CD14-positive monocyte (primary cell): ENCODE measurements at regions not wholly inside any gene's neighbourhood (a gene's known extent, or its start where the extent isn't known, plus 50 kb on each side); places are given as distances from the start of the nearest gene placed in this dataset.

Experiments
- DNase-seq, 3 donors: peaks; one replicate each; pipeline ENCODE4 v3.0.0-alpha.2; 2011 to 2022
- H2AFZ ChIP-seq: 2 replicates; pipeline ENCODE4 v1.6.0; 2012; ENCODE audit warnings: mild to moderate bottlenecking, low read depth, low read length, inconsistent platforms; ENCODE audit not compliant: insufficient read depth, poor library complexity, severe bottlenecking
- H3K27ac ChIP-seq, 2 donors: 1 replicate in 1 of 2; 2 replicates in 1 of 2; pipeline ENCODE4 v1.5.1; 2012 to 2013; ENCODE audit warnings: low read length in 2 of 2, control low read depth in 1 of 2, inconsistent platforms in 1 of 2, low read depth in 1 of 2, mild to moderate bottlenecking in 1 of 2
- H3K27me3 ChIP-seq, 2 donors: one replicate each; pipeline versions ENCODE4 v1.6.0 to v1.6.1; 2011 to 2013; ENCODE audit warnings: low read length in 2 of 2; ENCODE audit not compliant: control insufficient read depth in 2 of 2, insufficient read depth in 2 of 2
- H3K36me3 ChIP-seq, 2 donors: replicated peaks in 1 of 2; 1 replicate in 1 of 2; 2 replicates in 1 of 2; pipeline versions ENCODE4 v1.5.1 to v1.6.1; 2012 to 2013; ENCODE audit warnings: low read length in 2 of 2, control low read depth in 1 of 2, inconsistent platforms in 1 of 2, mild to moderate bottlenecking in 1 of 2; ENCODE audit not compliant: insufficient read depth in 2 of 2, control insufficient read depth in 1 of 2
- H3K4me1 ChIP-seq, 2 donors: 1 replicate in 1 of 2; 2 replicates in 1 of 2; pipeline versions ENCODE4 v1.5.1 to v1.6.1; 2012 to 2013; ENCODE audit warnings: low read length in 2 of 2, control low read depth in 1 of 2, inconsistent platforms in 1 of 2, mild to moderate bottlenecking in 1 of 2, moderate library complexity in 1 of 2; ENCODE audit not compliant: insufficient read depth in 2 of 2, control insufficient read depth in 1 of 2
- H3K4me2 ChIP-seq: replicated peaks from 2 replicates; pipeline ENCODE3; 2012; ENCODE audit warnings: low read length, moderate library complexity, mild to moderate bottlenecking; ENCODE audit not compliant: poor library complexity, severe bottlenecking; ENCODE audit errors: extremely low read depth
- H3K4me3 ChIP-seq, 3 experiments: fragments of 200-600 bp in 1 of 3; sonication (generic) in 1 of 3; replicated peaks in 1 of 3; 1 replicate in 2 of 3; 2 replicates in 1 of 3; pipeline ENCODE4 v1.5.1; 2011 to 2013; ENCODE audit warnings: low read length in 3 of 3, mild to moderate bottlenecking in 3 of 3, control low read depth in 2 of 3, low read depth in 2 of 3, inconsistent platforms in 1 of 3, moderate library complexity in 1 of 3
- H3K79me2 ChIP-seq: 2 replicates; pipeline ENCODE4 v1.6.0; 2012; ENCODE audit warnings: mild to moderate bottlenecking, control low read depth, inconsistent platforms, low read length, moderate library complexity; ENCODE audit not compliant: insufficient read depth
- H3K9ac ChIP-seq: 2 replicates; pipeline ENCODE4 v1.6.0; 2017; ENCODE audit warnings: low read length, mild to moderate bottlenecking; ENCODE audit not compliant: insufficient read depth, poor library complexity, severe bottlenecking
- H3K9me3 ChIP-seq, 2 donors: replicated peaks in 1 of 2; 1 replicate in 1 of 2; 2 replicates in 1 of 2; pipeline versions ENCODE4 v1.5.1 to v1.6.1; 2012 to 2013; ENCODE audit warnings: low read length in 2 of 2, control low read depth in 1 of 2; ENCODE audit not compliant: control insufficient read depth in 1 of 2, insufficient read depth in 1 of 2
- H4K20me1 ChIP-seq: 2 replicates; pipeline ENCODE4 v1.6.0; 2012; ENCODE audit warnings: mild to moderate bottlenecking, low read length, control low read depth, moderate library complexity; ENCODE audit not compliant: insufficient read depth
- H3K27ac Mint-ChIP-seq, 7 donors: one replicate each; pipeline ENCODE4 v1.8.0; 2020; ENCODE audit warnings: mild to moderate bottlenecking in 7 of 7, mixed read lengths in 7 of 7, moderate library complexity in 6 of 7, inconsistent platforms in 2 of 7
- H3K27me3 Mint-ChIP-seq, 3 donors: one replicate each; pipeline ENCODE4 v1.8.0; 2021 to 2022; ENCODE audit warnings: low read depth in 3 of 3, mild to moderate bottlenecking in 3 of 3, mixed read lengths in 3 of 3, moderate library complexity in 3 of 3, inconsistent platforms in 1 of 3
- H3K36me3 Mint-ChIP-seq, 2 donors: one replicate each; pipeline ENCODE4 v1.8.0; 2020; ENCODE audit warnings: mixed read lengths in 2 of 2, inconsistent platforms in 1 of 2, mild to moderate bottlenecking in 1 of 2
- H3K4me1 Mint-ChIP-seq: one replicate; pipeline ENCODE4 v1.8.0; 2020; ENCODE audit warnings: mild to moderate bottlenecking, mixed read lengths
- H3K4me3 Mint-ChIP-seq, 2 donors: one replicate each; pipeline ENCODE4 v1.8.0; 2020; ENCODE audit warnings: mild to moderate bottlenecking in 2 of 2, mixed read lengths in 2 of 2, moderate library complexity in 1 of 2
- H3K9me3 Mint-ChIP-seq, 7 donors: one replicate each; pipeline ENCODE4 v1.8.0; 2020 to 2022; ENCODE audit warnings: mixed read lengths in 7 of 7, mild to moderate bottlenecking in 6 of 7, moderate library complexity in 6 of 7, inconsistent platforms in 2 of 7
- CTCF ChIP-seq: fragments of 200-600 bp; IDR thresholded peaks from one replicate; pipeline ENCODE4 v1.8.0; 2022; ENCODE audit warnings: antibody characterized with exemption, mild to moderate bottlenecking
- WGBS: methylation state at CpG from one replicate; pipeline ENCODE4 v1.1.5; 2013; ENCODE audit warnings: missing lambda C conversion rate; ENCODE audit not compliant: insufficient coverage; 5-methylcytosine and 5-hydroxymethylcytosine counted together
- intact Hi-C, 2 donors: fragments of 100-400 bp; cut with micrococcal nuclease; formaldehyde crosslinking; loops; one replicate each; pipeline versions ENCODE4 v1.15.0 to v1.15.1; 2023

DNA sequence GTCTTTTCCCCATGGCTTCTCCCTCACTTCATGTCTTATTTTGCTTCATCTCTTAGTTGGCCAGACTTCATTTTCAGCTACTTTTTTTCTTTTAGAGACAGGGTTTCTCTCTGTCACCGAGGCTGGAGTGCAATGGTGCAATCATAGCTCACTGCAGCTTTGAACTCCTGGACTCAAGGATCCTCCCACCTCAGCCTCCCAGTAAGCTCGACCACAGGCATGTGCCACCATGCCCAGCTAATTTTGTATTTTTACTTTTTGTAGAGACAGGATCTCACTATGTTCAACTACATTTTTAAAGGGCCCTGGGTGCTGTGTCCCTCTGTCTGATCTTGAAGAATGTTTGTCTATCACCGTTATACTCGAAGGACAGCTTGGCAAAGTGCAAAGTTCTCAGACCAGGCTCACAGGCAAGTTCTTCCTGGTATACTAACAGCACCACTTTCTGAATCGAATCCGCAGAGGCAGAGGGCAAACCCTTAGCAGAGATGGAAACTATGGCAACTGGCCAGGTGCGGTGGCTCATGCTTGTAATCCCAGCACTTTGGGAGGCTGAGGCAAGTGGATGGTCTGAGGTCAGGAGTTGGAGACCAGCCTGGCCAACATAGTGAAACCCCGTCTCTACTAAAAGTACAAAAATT, 60.9 kb downstream of the SOWAHC start:
- H3K4me3 ChIP-seq: no peak overlapping the region
- intact Hi-C loops: no loop called here
- H3K4me3 Mint-ChIP-seq: no peak overlapping the region
- peaks cover 3 to 9% (median 3%) of the 10 kb centered on the region in 3 donors for H3K27me3 Mint-ChIP-seq
- 97% methylated on average over 6 of the region's 8 CpGs for WGBS
- H3K36me3 ChIP-seq: no peaks in the 10 kb centered on the region
- H3K36me3 Mint-ChIP-seq: no peaks in the 10 kb centered on the region
- H2AFZ ChIP-seq: no peak overlapping the region
- no peak overlapping the region for H3K9ac ChIP-seq
- H3K79me2 ChIP-seq: no peaks in the 10 kb centered on the region
- no peaks in the 10 kb centered on the region for H3K9me3 ChIP-seq
- no peaks in the 10 kb centered on the region for H3K27me3 ChIP-seq
- H3K27ac Mint-ChIP-seq: no peak overlapping the region
- no peaks in the 10 kb centered on the region for H3K4me1 ChIP-seq
- H4K20me1 ChIP-seq: no peaks in the 10 kb centered on the region
- H3K27ac ChIP-seq: no peak overlapping the region
- DNase-seq: no peak
- H3K4me2 ChIP-seq: no peak overlapping the region
- H3K4me1 Mint-ChIP-seq: no peaks in the 10 kb centered on the region
- H3K9me3 Mint-ChIP-seq: peaks cover 0 to 4% (median 2%) of the 10 kb centered on the region in 7 donors
- no peak for TF ChIP-seq CTCF

GRCh38 chr2:109675666-109676345, 61.6 kb downstream of the SOWAHC start:
- no peaks in the 10 kb centered on the region for H4K20me1 ChIP-seq
- H3K4me3 ChIP-seq: no peak overlapping the region
- no peaks in the 10 kb centered on the region for H3K36me3 ChIP-seq
- no peaks in the 10 kb centered on the region for H3K4me1 ChIP-seq
- H3K36me3 Mint-ChIP-seq: no peaks in the 10 kb centered on the region
- H3K9me3 ChIP-seq: no peaks in the 10 kb centered on the region
- TF ChIP-seq CTCF: no peak
- no peak for DNase-seq
- H3K79me2 ChIP-seq: no peaks in the 10 kb centered on the region
- peaks cover 2% of the 10 kb centered on the region for H3K4me1 Mint-ChIP-seq
- no peak overlapping the region for H3K27ac ChIP-seq
- H3K27me3 Mint-ChIP-seq: peaks cover 3 to 9% (median 3%) of the 10 kb centered on the region in 3 donors
- H3K4me2 ChIP-seq: no peak overlapping the region
- H3K27me3 ChIP-seq: no peaks in the 10 kb centered on the region
- intact Hi-C loops: no loop called here
- H3K4me3 Mint-ChIP-seq: no peak overlapping the region
- H3K9me3 Mint-ChIP-seq: peaks cover 0 to 4% (median 2%) of the 10 kb centered on the region in 7 donors
- H2AFZ ChIP-seq: no peak overlapping the region
- WGBS: 90% methylated on average over 14 of the region's 17 CpGs
- no peak overlapping the region for H3K9ac ChIP-seq
- H3K27ac Mint-ChIP-seq: no peak overlapping the region
